Fibroblast of pulmonary artery (primary cell): ENCODE measurements at regions not wholly inside any gene's neighbourhood (a gene's known extent, or its start where the extent isn't known, plus 50 kb on each side); places are given as distances from the start of the nearest gene placed in this dataset.
"Not testable (repeated sequence)": the region's sequence is repeated elsewhere in the genome, so short reads cannot be mapped to it uniquely, and the experiment has no call there.

Source experiments
- DNase-seq: peaks from one replicate; pipeline ENCODE4 v3.0.0-alpha.2; 2010; ENCODE audit warnings: low read depth
- H3K4me3 ChIP-seq: replicated peaks from 2 replicates; pipeline ENCODE4 v1.5.1; 2011; ENCODE audit warnings: low read depth, mild to moderate bottlenecking, control low read depth, low read length, moderate library complexity
- TF ChIP-seq, protein P1 (sequence below): IDR thresholded peaks from 2 replicates; pipeline ENCODE4 v1.5.1; 2011; ENCODE audit warnings: mild to moderate bottlenecking, control low read depth, low read length, inconsistent platforms; ENCODE audit errors: missing control alignments

DNA sequence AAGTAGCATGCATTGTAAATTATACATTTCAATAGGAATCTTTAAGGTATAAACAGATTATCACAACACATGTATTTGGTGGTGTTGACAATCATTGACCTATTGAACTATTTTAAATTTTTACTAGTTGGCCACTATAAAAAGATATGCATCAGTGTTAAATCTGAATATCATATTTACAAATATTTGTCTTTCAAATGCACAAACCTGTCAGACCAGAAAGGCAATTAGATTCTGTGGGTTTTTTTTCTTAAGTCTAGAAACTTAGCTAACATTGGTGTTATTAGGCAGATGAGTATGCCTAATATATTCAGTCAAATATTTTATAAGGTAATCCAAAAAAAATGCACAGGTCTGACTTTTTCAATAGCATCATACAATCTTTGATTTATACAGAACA lies 241.4 kb upstream of the DGKB start:
- H3K4me3 ChIP-seq, result no peak overlapping the region
- TF ChIP-seq, protein P1, sequence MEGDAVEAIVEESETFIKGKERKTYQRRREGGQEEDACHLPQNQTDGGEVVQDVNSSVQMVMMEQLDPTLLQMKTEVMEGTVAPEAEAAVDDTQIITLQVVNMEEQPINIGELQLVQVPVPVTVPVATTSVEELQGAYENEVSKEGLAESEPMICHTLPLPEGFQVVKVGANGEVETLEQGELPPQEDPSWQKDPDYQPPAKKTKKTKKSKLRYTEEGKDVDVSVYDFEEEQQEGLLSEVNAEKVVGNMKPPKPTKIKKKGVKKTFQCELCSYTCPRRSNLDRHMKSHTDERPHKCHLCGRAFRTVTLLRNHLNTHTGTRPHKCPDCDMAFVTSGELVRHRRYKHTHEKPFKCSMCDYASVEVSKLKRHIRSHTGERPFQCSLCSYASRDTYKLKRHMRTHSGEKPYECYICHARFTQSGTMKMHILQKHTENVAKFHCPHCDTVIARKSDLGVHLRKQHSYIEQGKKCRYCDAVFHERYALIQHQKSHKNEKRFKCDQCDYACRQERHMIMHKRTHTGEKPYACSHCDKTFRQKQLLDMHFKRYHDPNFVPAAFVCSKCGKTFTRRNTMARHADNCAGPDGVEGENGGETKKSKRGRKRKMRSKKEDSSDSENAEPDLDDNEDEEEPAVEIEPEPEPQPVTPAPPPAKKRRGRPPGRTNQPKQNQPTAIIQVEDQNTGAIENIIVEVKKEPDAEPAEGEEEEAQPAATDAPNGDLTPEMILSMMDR, result no peak

DNA sequence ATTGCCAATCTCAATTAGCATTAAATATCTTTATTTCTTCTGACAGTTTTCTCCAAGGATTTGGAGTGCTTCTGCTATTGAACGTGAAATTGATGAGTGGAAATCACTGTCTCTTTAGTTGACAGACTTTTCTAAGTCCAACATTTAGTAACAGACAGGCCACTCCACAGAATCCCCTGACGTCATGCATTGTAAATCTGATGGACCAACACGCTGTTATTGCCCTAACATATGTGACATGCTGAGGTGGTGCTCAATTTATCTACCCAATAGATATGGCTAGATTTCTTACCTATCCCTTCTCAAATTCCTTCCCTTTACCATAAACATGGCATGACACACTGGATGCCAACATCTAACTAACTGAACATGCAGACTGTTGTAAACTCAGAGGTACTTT lies 240.6 kb upstream of the DGKB start:
- TF ChIP-seq, protein P1, result no peak
- no peak overlapping the region for H3K4me3 ChIP-seq
- no peak for DNase-seq

More for the DNA sequence above, 241.4 kb upstream of the DGKB start:
- no peak for DNase-seq

- TF ChIP-seq, protein P1, result no peak
- no peak overlapping the region for H3K4me3 ChIP-seq
- DNase-seq, result no peak
These were observed 237.9 kb upstream of the DGKB start for GRCh38 chr7:15140431-15140830.

DNA sequence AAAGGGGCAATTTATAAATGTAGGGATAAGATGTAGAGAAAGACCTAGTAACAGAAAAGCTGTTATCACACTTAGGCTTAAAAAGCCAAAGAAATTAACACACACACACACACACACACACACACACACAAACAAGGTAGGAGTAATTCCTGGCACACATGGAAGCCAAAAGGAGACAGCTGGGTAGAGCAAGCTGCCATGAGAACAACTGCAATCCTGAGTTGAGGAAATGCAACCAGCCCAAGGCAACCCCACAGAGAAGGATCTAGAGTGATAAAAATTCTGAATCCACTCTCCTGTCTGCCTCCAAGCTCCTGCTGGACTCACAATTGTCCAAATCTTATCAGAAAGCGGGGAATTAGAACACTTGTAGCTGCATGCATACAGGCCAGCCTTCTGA lies 229.1 kb upstream of the DGKB start:
- no peak for DNase-seq
- no peak overlapping the region for H3K4me3 ChIP-seq
- TF ChIP-seq, protein P1, result no peak

GRCh38 chr7:15130666-15131541 lies 228.4 kb upstream of the DGKB start:
- no peak overlapping the region for H3K4me3 ChIP-seq
- peak; percentile 64 for DNase-seq

DNA sequence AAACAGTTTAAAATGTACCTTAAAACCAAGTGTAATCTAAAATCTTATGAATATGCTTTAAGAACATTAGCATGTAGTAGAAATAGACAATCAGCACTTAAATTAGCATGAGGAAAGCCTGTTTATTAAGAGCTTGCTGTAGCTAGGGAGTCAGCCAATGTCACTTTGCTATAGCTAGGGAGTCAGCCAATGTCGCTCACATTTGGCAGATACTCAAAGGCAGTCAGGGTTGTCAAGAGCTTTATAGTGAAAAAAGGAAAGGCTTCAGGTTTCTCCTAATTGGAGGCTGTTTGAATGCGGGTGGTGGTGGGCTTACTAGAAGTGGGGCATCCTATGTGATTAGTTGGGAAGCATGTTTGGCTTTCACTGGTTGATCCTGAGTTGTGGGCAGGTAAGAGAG lies 226.2 kb upstream of the DGKB start:
- no peak for DNase-seq
- no peak overlapping the region for H3K4me3 ChIP-seq
- TF ChIP-seq, protein P1, result no peak

More at GRCh38 chr7:15130666-15131541, 228.4 kb upstream of the DGKB start:
- TF ChIP-seq, protein P1, result no peak

GRCh38 chr7:15126653-15127052 lies 224.1 kb upstream of the DGKB start:
- not testable (repeated sequence) for H3K4me3 ChIP-seq, DNase-seq
